GM23338 (cell line): ENCODE measurements at regions not wholly inside any gene's neighbourhood (a gene's known extent, or its start where the extent isn't known, plus 50 kb on each side); places are given as distances from the start of the nearest gene placed in this dataset.

Experiments
- ATAC-seq: fragments of 200-7000 bp; cut with Tn5 transposase; 3 replicates; pipeline ENCODE4 v1.9.1; 2020
- DNase-seq: peaks from one replicate; pipeline ENCODE4 v3.0.0-alpha.2; 2015; ENCODE audit warnings: low spot score
- H2AFZ ChIP-seq: fragments of 200-600 bp; sonication (generic); 2 replicates; pipeline ENCODE4 v1.8.0; 2016; ENCODE audit warnings: antibody characterized with exemption, mild to moderate bottlenecking, moderate library complexity
- H3F3A ChIP-seq: fragments of 200-600 bp; sonication (generic); replicated peaks from 2 replicates; pipeline ENCODE4 v1.8.0; 2017; ENCODE audit warnings: antibody characterized with exemption, mixed run types, low read depth
- H3K27ac ChIP-seq: fragments of 200-600 bp; sonication (generic); 2 replicates; pipeline ENCODE4 v1.6.1; 2016; ENCODE audit warnings: low read depth
- H3K27me3 ChIP-seq: fragments of 200-600 bp; sonication (generic); 2 replicates; pipeline ENCODE4 v1.8.0; 2016; ENCODE audit warnings: mild to moderate bottlenecking, mixed run types, moderate library complexity; ENCODE audit not compliant: insufficient read depth
- H3K36me3 ChIP-seq: fragments of 200-600 bp; sonication (generic); 2 replicates; pipeline ENCODE4 v1.8.0; 2016; ENCODE audit warnings: mild to moderate bottlenecking; ENCODE audit not compliant: insufficient read depth
- H3K4me1 ChIP-seq: fragments of 200-600 bp; sonication (generic); 2 replicates; pipeline ENCODE4 v1.8.0; 2016; ENCODE audit warnings: mild to moderate bottlenecking, moderate library complexity; ENCODE audit not compliant: insufficient read depth
- H3K4me2 ChIP-seq: fragments of 200-600 bp; sonication (generic); 2 replicates; pipeline ENCODE4 v1.7.1; 2017; ENCODE audit warnings: mixed run types
- H3K4me3 ChIP-seq: fragments of 200-600 bp; sonication (generic); 2 replicates; pipeline ENCODE4 v1.6.1; 2016; ENCODE audit warnings: mixed run types
- H3K79me2 ChIP-seq: fragments of 200-600 bp; sonication (generic); replicated peaks from 2 replicates; pipeline ENCODE4 v1.8.0; 2017; ENCODE audit warnings: mild to moderate bottlenecking; ENCODE audit not compliant: insufficient read depth
- H3K9me2 ChIP-seq: fragments of 200-600 bp; sonication (generic); 2 replicates; pipeline ENCODE4 v1.8.0; 2017; ENCODE audit not compliant: insufficient read depth
- H4K20me1 ChIP-seq: fragments of 200-600 bp; sonication (generic); replicated peaks from 2 replicates; pipeline ENCODE4 v1.8.0; 2017; ENCODE audit warnings: mild to moderate bottlenecking; ENCODE audit not compliant: insufficient read depth
- H3K27ac Mint-ChIP-seq: 2 replicates; pipeline ENCODE4 v1.8.0; 2020; ENCODE audit warnings: inconsistent platforms, mild to moderate bottlenecking, moderate library complexity, mixed read lengths
- H3K27me3 Mint-ChIP-seq: 3 replicates; pipeline ENCODE4 v1.8.0; 2022; ENCODE audit warnings: low read depth, mild to moderate bottlenecking, moderate library complexity, mixed read lengths, inconsistent platforms; ENCODE audit not compliant: insufficient read depth, poor library complexity
- H3K36me3 Mint-ChIP-seq: 3 replicates; pipeline ENCODE4 v1.8.0; 2021; ENCODE audit warnings: low read depth, mild to moderate bottlenecking, inconsistent platforms, moderate library complexity, mixed read lengths
- H3K4me1 Mint-ChIP-seq: 3 replicates; pipeline ENCODE4 v1.8.0; 2020; ENCODE audit warnings: mild to moderate bottlenecking, inconsistent platforms, mixed read lengths
- H3K4me3 Mint-ChIP-seq: 3 replicates; pipeline ENCODE4 v1.8.0; 2021; ENCODE audit warnings: moderate library complexity, mild to moderate bottlenecking, inconsistent platforms, mixed read lengths
- H3K9me3 Mint-ChIP-seq: 3 replicates; pipeline ENCODE4 v1.8.0; 2020; ENCODE audit warnings: moderate library complexity, mild to moderate bottlenecking, inconsistent platforms, mixed read lengths
- CREB1 ChIP-seq: fragments of 250-450 bp; sonication (Bioruptor Pico); IDR thresholded peaks from 2 replicates; pipeline ENCODE4 v1.5.0; 2020; ENCODE audit warnings: low read depth, mild to moderate bottlenecking, moderate library complexity
- ETS1 ChIP-seq: IDR thresholded peaks from 2 replicates; pipeline ENCODE4 v1.6.1; 2016; ENCODE audit warnings: antibody characterized with exemption
- EZH2 ChIP-seq: fragments of 200-600 bp; sonication (generic); IDR thresholded peaks from one replicate; pipeline ENCODE4 v1.8.0; 2017; ENCODE audit warnings: antibody characterized with exemption, mild to moderate bottlenecking, low read depth; ENCODE audit not compliant: unreplicated experiment
- JUNB ChIP-seq: IDR thresholded peaks from one replicate; pipeline ENCODE4 v1.6.1; 2016; ENCODE audit warnings: antibody characterized with exemption; ENCODE audit not compliant: unreplicated experiment
- NANOG ChIP-seq: IDR thresholded peaks from 2 replicates; pipeline ENCODE4 v1.6.1; 2016; ENCODE audit warnings: antibody characterized with exemption, borderline replicate concordance
- POLR2AphosphoS5 ChIP-seq: IDR thresholded peaks from 2 replicates; pipeline ENCODE4 v1.6.1; 2016; ENCODE audit warnings: antibody characterized with exemption, low read depth
- REST ChIP-seq: IDR thresholded peaks from one replicate; pipeline ENCODE4 v1.6.1; 2018; ENCODE audit warnings: antibody characterized with exemption; ENCODE audit not compliant: unreplicated experiment
- STAT1 ChIP-seq: IDR thresholded peaks from one replicate; pipeline ENCODE4 v1.6.1; 2016; ENCODE audit warnings: antibody characterized with exemption; ENCODE audit not compliant: unreplicated experiment
- ZNF114 ChIP-seq: fragments of 250-450 bp; sonication (Bioruptor Pico); IDR thresholded peaks from 2 replicates; pipeline ENCODE4 v1.5.0; 2020; ENCODE audit warnings: mild to moderate bottlenecking, moderate library complexity
- ZNF331 ChIP-seq: fragments of 250-450 bp; sonication (Bioruptor Pico); IDR thresholded peaks from 2 replicates; pipeline ENCODE4 v1.5.0; 2020; ENCODE audit warnings: low read depth, mild to moderate bottlenecking, moderate library complexity
- ZNF462 ChIP-seq: fragments of 250-450 bp; sonication (Bioruptor Pico); IDR thresholded peaks from 2 replicates; pipeline ENCODE4 v1.5.0; 2020; ENCODE audit warnings: mild to moderate bottlenecking, moderate library complexity

- TF ChIP-seq POLR2AphosphoS5 (no peak), NANOG (no peak), EZH2 (no peak), REST (no peak)
Measured at GRCh38 chr10:33494694-33495265, 160.3 kb upstream of the NRP1 start (continued).

GRCh38 chr10:33493978-33494377 lies 159.5 kb upstream of the NRP1 start:
- no peak overlapping the region for H3K27ac ChIP-seq
- H3K36me3 ChIP-seq, result no peaks in the 10 kb centered on the region
- 0 out of 2 replicates have a peak overlapping the region, but pooled peaks have one; percentile 53 for H2AFZ ChIP-seq
- H3K4me3 ChIP-seq, result no peak overlapping the region
- H3F3A ChIP-seq, result no peaks in the 10 kb centered on the region
- no peak for ATAC-seq
- peaks cover 2% of the 10 kb centered on the region for H3K27me3 Mint-ChIP-seq
- H3K27ac Mint-ChIP-seq, result no peak overlapping the region
- H3K4me3 Mint-ChIP-seq, result no peak overlapping the region
- H3K9me2 ChIP-seq, result peaks cover 11% of the 10 kb centered on the region
- H3K4me1 ChIP-seq, result no peaks in the 10 kb centered on the region
- no peaks in the 10 kb centered on the region for H3K36me3 Mint-ChIP-seq
- no peaks in the 10 kb centered on the region for H3K79me2 ChIP-seq
- no peaks in the 10 kb centered on the region for H4K20me1 ChIP-seq
- no peaks in the 10 kb centered on the region for H3K9me3 Mint-ChIP-seq
- DNase-seq, result no peak
- no peak overlapping the region for H3K4me2 ChIP-seq
- TF ChIP-seq ZNF462 (CRISPR knock-in tag), result no peak
- TF ChIP-seq EZH2, result no peak
- TF ChIP-seq JUNB, result no peak
- TF ChIP-seq CREB1 (CRISPR knock-in tag), result no peak
- no peak for TF ChIP-seq REST
- no peak for TF ChIP-seq STAT1
- TF ChIP-seq ETS1, result no peak
- no peak for TF ChIP-seq ZNF331
- TF ChIP-seq ZNF114 (CRISPR knock-in tag), result no peak
- peaks cover 5% of the 10 kb centered on the region for H3K4me1 Mint-ChIP-seq
- no peaks in the 10 kb centered on the region for H3K27me3 ChIP-seq
